ENCODE measurements at regions not wholly inside any gene's neighbourhood (a gene's known extent, or its start where the extent isn't known, plus 50 kb on each side); places are given as distances from the start of the nearest gene placed in this dataset.

GRCh38 chr6:148055419-148055818 lies 287.2 kb upstream of the SASH1 start:
- DNase-seq = no peak

DNA sequence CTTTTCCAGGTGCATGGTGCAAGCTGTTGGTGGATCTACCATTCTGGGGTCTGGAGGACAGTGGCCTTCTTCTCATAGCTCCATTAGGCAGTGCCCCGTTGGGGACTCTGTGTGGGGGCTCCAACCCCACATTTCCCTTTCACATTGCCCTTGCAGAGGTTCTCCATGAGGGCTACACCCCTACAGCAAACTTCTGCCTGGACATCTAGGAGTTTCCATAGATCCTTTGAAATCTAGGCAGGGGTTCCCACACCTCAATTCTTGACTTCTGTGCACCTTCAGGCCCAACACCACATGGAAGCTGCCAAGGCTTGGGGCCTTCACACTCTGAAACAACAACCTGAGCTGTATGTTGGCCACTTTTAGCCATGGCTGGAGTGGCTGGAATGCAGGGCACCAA lies 282.8 kb upstream of the SASH1 start:
- no peak for DNase-seq

DNA sequence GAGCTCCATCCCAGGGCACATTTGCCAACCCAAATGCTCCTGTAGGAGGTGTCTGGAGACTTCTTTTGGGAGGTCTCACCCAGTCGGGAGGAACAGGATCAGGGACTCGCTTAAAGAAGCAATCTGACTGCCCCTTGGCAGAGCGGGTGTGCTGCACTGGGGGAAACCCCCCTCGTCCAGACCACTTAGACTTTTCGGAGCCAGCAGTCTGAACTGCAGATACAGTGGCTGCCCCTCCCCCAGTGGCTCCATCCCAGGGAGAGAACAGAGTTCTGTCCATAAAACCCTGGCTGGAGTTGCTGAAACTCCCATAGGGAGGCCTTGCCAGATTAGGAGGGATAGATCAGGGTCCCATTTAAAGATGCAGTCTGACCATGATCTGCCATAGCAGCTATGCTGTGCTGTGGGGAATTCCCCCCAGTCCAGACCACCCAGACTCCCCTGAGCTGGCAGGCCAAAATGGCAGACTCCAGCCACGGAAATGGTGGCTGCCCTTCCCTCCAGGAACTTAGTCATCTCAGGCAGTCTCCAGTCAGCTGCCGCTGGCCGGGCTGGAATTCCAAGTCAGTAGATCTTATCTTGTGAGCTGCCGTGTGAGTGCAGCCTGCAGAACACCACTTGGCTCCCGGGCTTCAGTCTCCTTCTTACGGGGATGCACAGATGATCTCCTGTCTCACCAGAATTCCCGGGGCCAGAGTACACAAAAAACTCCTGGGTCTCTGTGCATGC lies 278.1 kb upstream of the SASH1 start:
- DNase-seq = peak; percentile 88

GRCh38 chr6:148068437-148069061 lies 274.1 kb upstream of the SASH1 start:
- DNase-seq = peak; percentile 51

DNA sequence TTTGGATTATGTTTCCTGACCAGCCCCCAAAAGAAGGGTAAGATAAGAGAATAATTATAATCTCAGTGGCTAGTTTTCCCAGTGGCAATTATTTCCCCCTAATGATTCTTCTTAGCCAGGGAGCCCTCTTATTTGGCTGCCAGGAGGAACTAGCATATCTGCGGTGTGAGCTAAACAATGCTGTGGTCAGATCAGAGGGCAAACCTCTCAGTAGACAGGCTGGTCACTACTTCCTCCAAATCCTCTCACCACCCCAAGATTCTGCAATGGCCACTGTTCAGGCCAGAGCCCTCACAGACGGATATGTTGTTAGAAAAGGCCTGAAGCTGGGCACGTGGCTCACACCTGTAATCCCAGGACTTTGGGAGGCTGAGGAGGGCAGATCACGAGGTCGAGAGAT lies 273.4 kb upstream of the SASH1 start:
- peak; percentile 11 for DNase-seq

DNA sequence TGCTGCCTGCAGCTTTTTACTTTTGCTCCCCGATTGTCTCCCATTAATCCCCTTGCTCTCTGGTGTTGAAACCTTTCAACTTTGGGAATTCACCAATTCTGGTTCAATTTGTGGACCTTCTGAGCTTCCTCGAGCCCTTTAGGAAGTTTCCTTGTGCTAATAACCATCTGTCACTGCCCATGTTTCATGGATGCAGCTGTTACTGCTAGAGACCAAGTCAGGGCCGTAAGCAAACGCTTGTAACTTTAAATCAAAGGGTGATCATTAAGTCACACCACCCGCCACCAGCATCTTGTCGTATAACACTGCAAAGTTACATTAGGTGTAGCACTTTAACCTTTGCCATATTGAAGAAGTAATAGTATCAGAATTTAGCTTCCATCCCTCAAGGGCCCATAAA lies 268.3 kb upstream of the SASH1 start:
- no peak for DNase-seq

DNA sequence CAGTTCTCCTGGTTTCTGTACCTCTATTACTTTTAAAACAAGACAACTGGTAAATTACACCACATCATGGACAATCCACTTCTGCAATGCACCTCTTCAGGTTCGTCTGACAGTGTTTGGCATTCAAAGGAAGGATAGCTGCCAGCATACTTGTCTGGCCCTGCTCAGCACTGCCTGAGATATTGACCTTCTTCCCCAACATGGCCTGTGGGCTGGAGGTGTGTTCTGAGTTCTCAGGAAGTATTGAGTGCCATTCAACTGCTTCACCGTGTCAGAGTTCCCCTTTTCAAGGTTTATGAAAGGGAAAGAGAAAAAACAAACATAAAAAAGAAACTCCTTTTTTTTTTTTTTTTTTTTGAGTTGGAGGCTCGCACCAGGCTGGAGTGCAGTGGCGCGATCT lies 267.9 kb upstream of the SASH1 start:
- no peak for DNase-seq

DNA sequence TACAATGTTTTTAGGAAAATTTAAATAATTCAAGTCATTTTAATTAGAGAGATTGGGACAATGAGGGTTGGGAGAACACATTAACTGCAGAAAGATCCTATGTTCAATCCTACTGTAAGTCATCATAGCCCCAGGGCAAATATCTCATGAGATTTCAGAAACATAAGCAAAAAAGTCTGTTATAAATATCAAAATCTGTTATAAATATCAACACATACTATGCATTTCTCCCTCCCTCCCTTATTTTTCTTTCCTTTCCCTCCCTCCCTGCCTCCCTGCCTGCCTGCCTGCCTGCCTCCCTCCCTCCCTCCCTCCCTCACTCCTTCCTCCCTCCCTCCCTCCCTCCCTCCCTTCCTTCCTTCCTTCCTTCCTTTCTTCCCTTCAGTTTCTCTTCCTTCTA lies 267.3 kb upstream of the SASH1 start:
- no peak for DNase-seq

DNA sequence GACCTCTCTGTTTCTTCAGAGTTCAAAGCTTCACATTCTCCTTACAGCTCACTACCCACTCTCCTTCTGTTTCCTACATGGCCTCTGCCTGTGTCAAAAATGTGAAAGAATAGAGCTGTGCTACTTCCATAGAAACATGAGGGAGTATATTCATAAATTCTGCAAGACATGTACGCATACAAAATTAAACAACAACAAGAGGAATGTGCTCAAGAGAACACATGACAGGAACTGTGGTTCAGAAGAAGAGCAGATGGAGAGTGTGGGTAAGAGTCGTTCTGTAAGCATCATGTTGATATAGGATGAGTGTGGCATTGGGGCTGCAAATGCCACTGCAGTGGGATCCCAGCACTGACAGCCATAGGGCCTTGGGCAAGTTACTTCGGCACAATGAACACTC lies 266.6 kb upstream of the SASH1 start:
- no peak for DNase-seq

- no peak for DNase-seq
Measured at GRCh38 chr6:148080315-148080714, 262.3 kb upstream of the SASH1 start.

DNA sequence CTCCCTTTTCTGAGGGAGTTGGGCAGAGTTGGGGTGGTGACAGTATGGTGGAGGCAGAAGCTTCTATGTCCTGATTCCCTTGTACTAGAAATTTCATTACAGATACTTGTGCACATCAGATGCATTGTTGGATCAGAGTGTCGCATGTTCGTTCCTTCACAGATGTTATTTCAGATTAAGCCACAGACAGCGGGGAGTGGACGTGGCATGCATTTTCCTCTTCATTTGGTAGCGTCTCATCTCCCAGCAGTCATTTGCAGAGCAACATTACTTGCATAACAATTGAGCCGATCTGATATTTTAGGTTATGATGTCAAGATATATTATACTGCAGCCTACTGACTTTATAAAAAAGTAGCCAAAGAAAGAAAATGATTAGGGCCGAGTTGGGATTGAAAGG lies 261.6 kb upstream of the SASH1 start:
- DNase-seq = no peak

- DNase-seq = no peak
Measured at GRCh38 chr6:148082044-148082443, 260.6 kb upstream of the SASH1 start.

- no peak for DNase-seq
Measured at GRCh38 chr6:148082696-148083095, 259.9 kb upstream of the SASH1 start.

- no peak for DNase-seq
Measured at GRCh38 chr6:148085631-148086331, 256.9 kb upstream of the SASH1 start.

- no peak for DNase-seq
Measured at GRCh38 chr6:148086386-148086785, 256.3 kb upstream of the SASH1 start.

GRCh38 chr6:148086843-148087242 lies 255.8 kb upstream of the SASH1 start:
- no peak for DNase-seq

- no peak for DNase-seq
Measured at GRCh38 chr6:148087659-148088058, 255.0 kb upstream of the SASH1 start.

DNA sequence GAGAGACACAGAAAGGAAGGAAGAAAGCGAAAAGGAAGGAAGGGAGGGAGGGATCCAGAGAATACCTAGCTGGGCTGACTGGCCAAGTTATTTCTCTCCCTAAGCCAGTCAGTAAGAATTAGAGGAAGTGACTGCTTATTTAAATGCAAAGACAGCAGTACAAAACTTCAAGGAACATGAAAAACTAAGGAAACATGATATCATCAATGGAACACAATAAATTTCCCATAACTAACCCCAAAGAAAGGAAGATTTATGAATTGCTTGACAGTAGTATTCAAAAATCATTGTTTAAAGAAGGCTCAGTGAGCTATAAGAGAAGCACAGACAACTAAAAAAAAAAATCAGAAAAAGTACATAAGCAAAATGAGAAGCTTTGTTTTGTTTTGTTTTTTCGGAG lies 252.3 kb upstream of the SASH1 start:
- peak; percentile 70 for DNase-seq

GRCh38 chr6:148091394-148091793 lies 251.2 kb upstream of the SASH1 start:
- DNase-seq = no peak

- no peak for DNase-seq
Measured at GRCh38 chr6:148103436-148103835, 239.2 kb upstream of the SASH1 start.

DNA sequence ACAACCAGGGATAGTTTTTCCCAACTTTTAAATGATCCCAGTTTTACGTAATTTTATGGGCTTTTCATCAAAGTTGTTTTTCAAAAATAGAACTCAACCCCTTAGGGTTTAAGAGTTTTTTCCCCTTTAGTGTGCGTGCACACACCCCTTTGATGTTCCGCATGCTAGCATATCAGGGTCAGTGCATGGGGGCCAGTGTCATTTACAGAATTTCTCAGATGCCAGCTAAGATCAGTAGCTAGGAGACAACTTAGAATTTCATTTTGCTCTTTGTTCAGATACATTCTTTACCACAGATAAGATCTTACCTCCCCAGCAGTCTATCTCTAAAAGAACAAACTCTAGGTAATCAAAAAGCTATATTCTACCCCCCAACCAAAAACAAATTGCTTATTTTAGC lies 238.5 kb upstream of the SASH1 start:
- DNase-seq = no peak

DNA sequence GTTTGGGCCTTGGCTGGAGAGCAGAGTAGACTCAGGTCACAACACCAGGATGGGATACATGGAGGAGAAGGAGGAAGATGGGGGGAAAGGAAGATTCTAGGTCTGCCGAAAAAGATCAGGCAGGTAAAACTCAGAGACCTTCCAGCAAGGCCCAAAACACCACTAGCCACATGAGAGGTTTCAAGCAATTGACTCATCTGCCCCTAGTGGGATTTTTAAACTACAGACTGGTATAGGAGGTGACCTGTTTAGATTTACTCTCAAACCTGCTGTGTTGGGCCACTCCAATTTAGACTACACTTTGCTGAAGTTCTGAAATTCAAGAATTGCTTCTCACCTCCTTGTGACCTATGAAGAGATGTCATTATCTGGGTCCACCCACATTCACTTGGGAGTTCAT lies 236.9 kb upstream of the SASH1 start:
- no peak for DNase-seq

- no peak for DNase-seq
Measured at GRCh38 chr6:148107911-148108310, 234.7 kb upstream of the SASH1 start.

GRCh38 chr6:148109732-148110131 lies 232.9 kb upstream of the SASH1 start:
- DNase-seq = no peak

All from dermis blood vessel endothelial cell (primary cell).